ENCODE measurements at regions not wholly inside any gene's neighbourhood (a gene's known extent, or its start where the extent isn't known, plus 50 kb on each side); places are given as distances from the start of the nearest gene placed in this dataset.

GRCh38 chr4:13032936-13033335 is 451.2 kb downstream of the RAB28 start:
- TF ChIP-seq YY1 (IDR thresholded peaks at IDR 0.05; ENCODE audit: insufficient read depth, insufficient read length): no peak
- TF ChIP-seq SUZ12 (IDR thresholded peaks at IDR 0.05; ENCODE audit: extremely low read depth, insufficient read depth, insufficient read length): no peak
- no peak for TF ChIP-seq ZNF274 (IDR thresholded peaks at IDR 0.05; ENCODE audit: low read depth, low read length)

All from NT2/D1 (cell line).